K562 (cell line): ENCODE measurements at regions not wholly inside any gene's neighbourhood (a gene's known extent, or its start where the extent isn't known, plus 50 kb on each side); places are given as distances from the start of the nearest gene placed in this dataset.

Experiments used
- ARNT ChIP-seq, 2 experiments: fragments of 450-650 bp; IDR thresholded peaks; 2 replicates each; pipeline ENCODE4 v1.6.1; 2016; ENCODE audit warnings: mild to moderate bottlenecking in 1 of 2
- BACH1 ChIP-seq: fragments of 200-800 bp; sonication (Bioruptor generic); IDR thresholded peaks from 2 replicates; pipeline ENCODE4 v1.6.1; 2016; ENCODE audit warnings: missing genetic modification characterization, missing compliant biosample characterization
- HNRNPK ChIP-seq: fragments of 200-400 bp; formaldehyde crosslinking; IDR thresholded peaks from one replicate; pipeline ENCODE4 v1.6.1; 2018; ENCODE audit warnings: mild to moderate bottlenecking, low read depth, low read length; ENCODE audit not compliant: poor library complexity, severe bottlenecking
- POLR3G ChIP-seq: IDR thresholded peaks from 2 replicates; pipeline ENCODE4 v1.6.1; 2011; ENCODE audit not compliant: insufficient read length, insufficient replicate concordance; ENCODE audit errors: extremely low read depth
- RCOR1 ChIP-seq, 2 experiments: IDR thresholded peaks; 2 replicates each; pipeline ENCODE4 v1.6.1; 2012; ENCODE audit warnings: low read depth in 2 of 2, low read length in 2 of 2, borderline replicate concordance in 1 of 2, improper control_type of control experiment in 1 of 2
- SUPT5H ChIP-seq: fragments of 450-650 bp; IDR thresholded peaks from 2 replicates; pipeline ENCODE4 v1.6.1; 2016
- ZHX1 ChIP-seq: fragments of 150-350 bp; conservative IDR thresholded peaks from 2 replicates; pipeline ENCODE4 v1.6.1; 2014; ENCODE audit warnings: low read length
- ZNF41 ChIP-seq: fragments of 250-450 bp; sonication (Bioruptor Pico); conservative IDR thresholded peaks from 2 replicates; pipeline ENCODE4 v1.4.0; 2020; ENCODE audit warnings: mild to moderate bottlenecking
- ZNF449 ChIP-seq: fragments of 250-450 bp; sonication (Bioruptor Pico); IDR thresholded peaks from 2 replicates; pipeline ENCODE4 v1.8.0; 2022; ENCODE audit warnings: moderate library complexity, mild to moderate bottlenecking, inconsistent platforms

GRCh38 chr3:168974617-168975403, 688.7 kb downstream of the MECOM start (continued):
- TF ChIP-seq RCOR1 (IDR thresholded peaks at IDR 0.05; ENCODE audit: borderline replicate concordance in 1 of 2, low read depth in 2 of 2, low read length in 2 of 2) (no peak), ZHX1 (no peak), BACH1 (tag) (no peak), ZNF41 (CRISPR knock-in tag) (no peak), ZNF449 (CRISPR knock-in tag) (no peak), HNRNPK (no peak), ARNT (IDR thresholded peaks at IDR 0.05) (no peak), SUPT5H (no peak), POLR3G (no peak)
- TF ChIP-seq, all 486 proteins: peak for 0
